GM18867 (cell line): ENCODE measurements at regions not wholly inside any gene's neighbourhood (a gene's known extent, or its start where the extent isn't known, plus 50 kb on each side); places are given as distances from the start of the nearest gene placed in this dataset.
"Not testable (repeated sequence)": the region's sequence is repeated elsewhere in the genome, so short reads cannot be mapped to it uniquely, and the experiment has no call there.

Experiments used
- ATAC-seq: cut with Tn5 transposase; IDR thresholded peaks from one replicate; pipeline ENCODE4 v1.9.1; 2021; ENCODE audit warnings: mild to moderate bottlenecking, moderate library complexity; ENCODE audit not compliant: unreplicated experiment

- peak; percentile 29 for ATAC-seq
These were observed 401.9 kb upstream of the NDST4 start for GRCh38 chr4:115515366-115515765.

GRCh38 chr4:115514675-115515074 lies 401.3 kb upstream of the NDST4 start:
- no peak for ATAC-seq

GRCh38 chr4:115505326-115505725 lies 391.9 kb upstream of the NDST4 start:
- no peak for ATAC-seq

GRCh38 chr4:115501656-115502055 lies 388.2 kb upstream of the NDST4 start:
- peak; percentile 51 for ATAC-seq

GRCh38 chr4:115493770-115494169 lies 380.4 kb upstream of the NDST4 start:
- not testable (repeated sequence) for ATAC-seq

GRCh38 chr4:115491686-115492085 lies 378.3 kb upstream of the NDST4 start:
- peak; percentile 64 for ATAC-seq

- no peak for ATAC-seq
These were observed 375.9 kb upstream of the NDST4 start for GRCh38 chr4:115489279-115489678.

GRCh38 chr4:115485402-115485801 lies 372.0 kb upstream of the NDST4 start:
- peak; percentile 52 for ATAC-seq

GRCh38 chr4:115484479-115484878 lies 371.1 kb upstream of the NDST4 start:
- ATAC-seq: no peak

GRCh38 chr4:115470763-115471162 lies 357.3 kb upstream of the NDST4 start:
- no peak for ATAC-seq

GRCh38 chr4:115459301-115459700 lies 345.9 kb upstream of the NDST4 start:
- ATAC-seq: not testable (repeated sequence)

GRCh38 chr4:115456231-115456630 lies 342.8 kb upstream of the NDST4 start:
- no peak for ATAC-seq

GRCh38 chr4:115454228-115454627 lies 340.8 kb upstream of the NDST4 start:
- no peak for ATAC-seq

GRCh38 chr4:115453416-115453815 lies 340.0 kb upstream of the NDST4 start:
- no peak for ATAC-seq

GRCh38 chr4:115452229-115452628 lies 338.8 kb upstream of the NDST4 start:
- ATAC-seq: not testable (repeated sequence)

- ATAC-seq: peak; percentile 77
These were observed 324.3 kb upstream of the NDST4 start for GRCh38 chr4:115437739-115438138.

GRCh38 chr4:115433491-115433890 lies 320.1 kb upstream of the NDST4 start:
- ATAC-seq: no peak

- ATAC-seq: no peak
These were observed 316.6 kb upstream of the NDST4 start for GRCh38 chr4:115430024-115430423.

- ATAC-seq: no peak
These were observed 315.0 kb upstream of the NDST4 start for GRCh38 chr4:115428455-115428854.

GRCh38 chr4:115424852-115425251 lies 311.4 kb upstream of the NDST4 start:
- no peak for ATAC-seq

- no peak for ATAC-seq
These were observed 305.4 kb upstream of the NDST4 start for GRCh38 chr4:115418635-115419396.

- no peak for ATAC-seq
These were observed 282.6 kb upstream of the NDST4 start for GRCh38 chr4:115396034-115396433.

- no peak for ATAC-seq
These were observed 263.4 kb upstream of the NDST4 start for GRCh38 chr4:115376866-115377265.
